ENCODE measurements at regions not wholly inside any gene's neighbourhood (a gene's known extent, or its start where the extent isn't known, plus 50 kb on each side); places are given as distances from the start of the nearest gene placed in this dataset.

DNA sequence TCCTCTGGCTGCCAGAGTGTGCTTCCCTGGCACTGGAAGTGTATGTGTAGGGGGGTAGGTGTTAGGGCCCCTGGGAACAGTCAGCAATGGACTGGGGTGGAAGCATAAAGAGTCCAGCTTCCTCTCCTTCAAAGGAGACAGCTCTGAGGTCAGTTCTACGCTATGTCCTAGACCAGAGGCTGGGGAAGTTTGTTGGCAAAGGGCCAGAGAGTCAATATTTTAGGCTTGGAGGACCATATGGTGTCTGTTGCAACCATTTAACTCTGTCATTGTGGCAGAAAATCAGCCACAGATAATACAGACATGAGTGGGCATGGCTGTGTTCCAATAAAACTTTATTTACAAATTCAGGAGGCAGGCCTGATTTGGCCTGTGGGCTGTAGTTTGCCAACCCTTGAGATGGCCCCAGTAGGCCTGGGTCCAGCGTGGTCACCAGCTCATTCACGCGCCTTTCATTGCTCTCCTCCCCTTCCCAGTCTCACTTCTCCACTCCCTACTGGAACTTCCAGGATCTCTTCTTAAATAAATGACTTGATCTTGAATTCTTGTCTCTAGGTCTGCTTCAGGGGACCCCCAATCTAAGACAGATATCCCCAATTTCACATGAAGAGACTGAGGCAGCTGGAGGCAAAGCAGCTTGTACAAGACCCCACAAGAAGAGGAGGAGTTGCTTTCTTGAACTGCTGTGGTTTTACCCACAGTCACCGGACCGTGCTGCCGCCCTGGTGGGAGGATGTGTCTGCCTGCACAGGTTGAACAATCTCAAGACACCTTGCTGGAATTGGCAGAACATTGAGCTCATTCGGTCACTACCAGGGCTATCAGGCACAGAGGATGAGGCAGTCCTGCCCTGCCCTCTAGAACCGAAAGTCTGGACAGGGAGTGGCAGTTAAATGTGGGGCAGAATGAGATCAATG lies 162.4 kb upstream of the POU3F1 start:
- Histone ChIP-seq H3K27ac (ENCODE audit: low read depth) (no peak overlapping the region), H3K4me1 (ENCODE audit: insufficient read depth) (no peaks in the 10 kb centered on the region), H3K36me3 (ENCODE audit: insufficient read depth) (no peaks in the 10 kb centered on the region), H3K4me3 (ENCODE audit: low read depth, low read length) (no peak overlapping the region)
- 88% methylated on average over 9 of the region's 9 CpGs for WGBS
- DNase-seq (ENCODE audit: extremely low spot score): no peak

GRCh38 chr1:38207906-38208305 lies 161.3 kb upstream of the POU3F1 start:
- DNase-seq (ENCODE audit: extremely low spot score): no peak
- Histone ChIP-seq H3K36me3 (ENCODE audit: insufficient read depth) (no peaks in the 10 kb centered on the region), H3K4me1 (ENCODE audit: insufficient read depth) (no peaks in the 10 kb centered on the region), H3K4me3 (ENCODE audit: low read depth, low read length) (no peak overlapping the region), H3K27ac (ENCODE audit: low read depth) (no peak overlapping the region)
- 95% methylated on average over 4 of the region's 4 CpGs for WGBS

GRCh38 chr1:38207275-38207674 lies 160.7 kb upstream of the POU3F1 start:
- no peak overlapping the region for H3K4me3 ChIP-seq (ENCODE audit: low read depth, low read length)
- H3K36me3 ChIP-seq (ENCODE audit: insufficient read depth): no peaks in the 10 kb centered on the region
- 92% methylated on average over 15 of the region's 15 CpGs for WGBS
- no peak for DNase-seq (ENCODE audit: extremely low spot score)
- no peak overlapping the region for H3K27ac ChIP-seq (ENCODE audit: low read depth)
- no peaks in the 10 kb centered on the region for H3K4me1 ChIP-seq (ENCODE audit: insufficient read depth)

DNA sequence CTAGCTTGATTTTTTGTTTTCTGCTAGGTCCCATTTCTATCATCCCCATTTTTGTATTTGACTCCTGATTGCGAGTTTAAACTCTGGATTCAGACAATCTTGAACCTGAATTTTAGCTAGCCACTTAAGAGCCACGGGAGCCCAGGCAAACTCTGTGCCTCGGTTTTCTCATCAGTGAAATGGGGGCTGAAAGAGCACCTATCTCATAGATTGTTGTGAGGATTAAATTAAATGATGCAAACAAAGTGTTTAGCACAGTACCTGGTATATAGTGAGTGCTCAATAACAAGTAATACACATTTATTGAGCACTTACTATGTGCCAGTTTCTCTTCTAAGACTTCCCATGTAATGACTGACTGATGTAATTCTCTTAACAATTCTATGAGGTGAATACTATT lies 158.1 kb upstream of the POU3F1 start:
- no peak overlapping the region for H3K27ac ChIP-seq (ENCODE audit: low read depth)
- H3K4me3 ChIP-seq (ENCODE audit: low read depth, low read length): no peak overlapping the region
- H3K36me3 ChIP-seq (ENCODE audit: insufficient read depth): no peaks in the 10 kb centered on the region
- no peak for DNase-seq (ENCODE audit: extremely low spot score)
- H3K4me1 ChIP-seq (ENCODE audit: insufficient read depth): no peaks in the 10 kb centered on the region
- WGBS: 84% methylated on average over 3 of the region's 3 CpGs

DNA sequence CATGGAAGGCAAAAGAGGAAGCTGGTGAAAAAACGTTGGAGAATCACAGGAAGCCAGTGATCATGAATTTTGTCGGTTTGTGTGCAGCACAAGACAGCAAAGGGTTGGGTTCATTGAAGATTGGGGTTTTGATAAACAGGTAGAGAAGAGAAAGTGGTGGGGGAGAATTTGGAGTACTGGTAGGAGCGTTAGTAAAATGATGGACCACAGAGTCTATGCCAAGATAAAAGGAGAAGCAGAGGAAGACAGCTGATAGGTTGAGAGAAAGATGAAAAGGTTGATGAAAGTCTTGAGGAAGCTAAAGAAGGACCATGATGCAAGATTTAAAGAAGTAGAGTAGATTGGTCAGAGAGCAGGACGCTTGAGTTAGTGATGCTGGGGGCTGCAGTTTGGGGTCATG lies 156.8 kb upstream of the POU3F1 start:
- Histone ChIP-seq H3K27ac (ENCODE audit: low read depth) (no peak overlapping the region), H3K4me3 (ENCODE audit: low read depth, low read length) (no peak overlapping the region), H3K4me1 (ENCODE audit: insufficient read depth) (no peaks in the 10 kb centered on the region), H3K36me3 (ENCODE audit: insufficient read depth) (no peaks in the 10 kb centered on the region)
- WGBS: 57% methylated on average over 4 of the region's 4 CpGs
- no peak for DNase-seq (ENCODE audit: extremely low spot score)

DNA sequence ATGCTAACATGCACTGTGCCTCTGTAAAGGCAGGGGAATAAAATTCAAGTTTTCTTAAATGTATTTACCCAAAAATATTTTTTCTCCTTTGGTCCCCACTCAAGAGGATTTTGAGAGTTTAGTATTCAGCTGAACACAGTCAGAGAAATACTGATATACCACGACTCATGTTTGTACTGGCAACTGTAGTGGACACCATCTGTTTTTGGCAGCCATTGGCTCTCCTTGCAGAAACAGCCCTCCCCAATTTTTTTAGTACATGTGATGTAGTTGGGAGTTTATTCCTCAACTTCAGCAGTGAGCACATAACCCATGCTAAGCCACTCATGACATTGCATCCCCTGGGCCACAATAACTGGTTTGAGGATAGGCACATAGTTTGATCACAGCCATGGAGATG lies 154.8 kb upstream of the POU3F1 start:
- H3K4me3 ChIP-seq (ENCODE audit: low read depth, low read length): no peak overlapping the region
- 32% methylated on average over 1 of the region's 1 CpG for WGBS
- no peak for DNase-seq (ENCODE audit: extremely low spot score)
- H3K36me3 ChIP-seq (ENCODE audit: insufficient read depth): no peaks in the 10 kb centered on the region
- no peak overlapping the region for H3K27ac ChIP-seq (ENCODE audit: low read depth)
- H3K4me1 ChIP-seq (ENCODE audit: insufficient read depth): no peaks in the 10 kb centered on the region

DNA sequence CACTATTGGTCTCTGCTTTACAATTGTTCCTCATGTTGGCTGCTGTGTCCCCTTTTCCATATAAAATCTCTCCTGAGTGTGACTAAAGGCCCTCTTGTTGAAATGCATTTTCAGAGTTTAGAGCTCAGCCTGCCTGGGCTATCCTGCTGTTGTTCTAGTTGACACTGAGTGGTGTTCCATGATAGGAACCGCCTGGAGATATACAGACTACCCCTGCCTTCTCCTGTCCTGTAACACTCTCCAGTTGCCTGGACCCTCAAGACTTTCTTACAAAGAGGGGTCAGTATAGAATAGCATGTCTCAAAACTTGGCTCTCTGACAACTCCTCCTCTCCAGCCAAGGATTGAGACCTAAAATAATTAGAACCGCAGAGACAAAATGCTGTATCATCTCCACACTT lies 152.0 kb upstream of the POU3F1 start:
- Histone ChIP-seq H3K4me3 (ENCODE audit: low read depth, low read length) (no peak overlapping the region), H3K27ac (ENCODE audit: low read depth) (no peak overlapping the region), H3K36me3 (ENCODE audit: insufficient read depth) (no peaks in the 10 kb centered on the region), H3K4me1 (ENCODE audit: insufficient read depth) (no peaks in the 10 kb centered on the region)
- no peak for DNase-seq (ENCODE audit: extremely low spot score)
- 66% methylated on average over 2 of the region's 2 CpGs for WGBS

DNA sequence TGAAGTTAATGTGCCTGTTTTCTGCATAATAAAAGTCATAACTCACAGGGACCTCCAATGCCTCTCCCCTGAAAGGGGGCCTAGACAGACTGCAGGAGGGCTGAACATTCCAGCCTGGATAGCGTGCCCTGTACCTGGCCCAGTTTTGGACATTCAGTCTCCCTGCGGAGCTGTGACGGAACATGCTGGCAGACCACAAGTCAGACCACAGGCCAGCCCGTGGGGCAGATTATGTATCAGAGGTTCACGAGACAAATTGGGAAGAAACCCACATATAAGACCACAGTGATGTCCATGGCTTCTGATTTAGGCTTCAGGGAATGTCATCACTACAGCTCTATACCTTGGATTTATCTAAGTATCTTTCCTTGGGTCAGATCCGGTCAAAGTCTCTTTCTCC lies 151.5 kb upstream of the POU3F1 start:
- Histone ChIP-seq H3K36me3 (ENCODE audit: insufficient read depth) (no peaks in the 10 kb centered on the region), H3K4me3 (ENCODE audit: low read depth, low read length) (no peak overlapping the region), H3K27ac (ENCODE audit: low read depth) (no peak overlapping the region), H3K4me1 (ENCODE audit: insufficient read depth) (no peaks in the 10 kb centered on the region)
- DNase-seq (ENCODE audit: extremely low spot score): no peak
- 85% methylated on average over 6 of the region's 6 CpGs for WGBS

- 69% methylated on average over 14 of the region's 14 CpGs for whole genome bisulfite sequencing
- DNase-seq (ENCODE audit: extremely low spot score): peak; percentile 14
- no peak overlapping the region for H3K27ac ChIP-seq (ENCODE audit: low read depth)
- no peak overlapping the region for H3K4me3 ChIP-seq (ENCODE audit: low read depth, low read length)
- no peaks in the 10 kb centered on the region for H3K4me1 ChIP-seq (ENCODE audit: insufficient read depth)
- no peaks in the 10 kb centered on the region for H3K36me3 ChIP-seq (ENCODE audit: insufficient read depth)
Measured at GRCh38 chr1:38197312-38198061, 150.9 kb upstream of the POU3F1 start.

DNA sequence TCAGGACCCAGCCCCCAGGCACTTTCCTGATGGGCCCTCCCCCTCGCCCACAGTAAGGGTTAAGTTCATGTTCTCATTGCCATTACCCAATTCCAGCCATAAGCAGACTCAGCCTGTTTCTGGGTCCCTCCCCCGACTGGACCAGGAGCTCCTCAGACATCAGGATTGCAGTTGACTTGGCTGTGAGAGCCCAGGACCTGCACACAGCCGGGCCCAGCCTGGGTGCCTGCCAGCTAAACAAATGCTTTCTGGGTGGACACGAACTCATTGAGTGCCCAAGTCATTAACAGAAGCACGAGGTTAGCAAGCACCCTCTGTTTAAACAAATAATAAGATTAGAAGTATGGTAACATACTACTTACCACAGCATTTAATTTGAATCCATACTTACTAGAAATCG lies 147.9 kb upstream of the POU3F1 start:
- no peaks in the 10 kb centered on the region for H3K4me1 ChIP-seq (ENCODE audit: insufficient read depth)
- no peaks in the 10 kb centered on the region for H3K36me3 ChIP-seq (ENCODE audit: insufficient read depth)
- H3K4me3 ChIP-seq (ENCODE audit: low read depth, low read length): no peak overlapping the region
- WGBS: 48% methylated on average over 6 of the region's 6 CpGs
- DNase-seq (ENCODE audit: extremely low spot score): no peak
- H3K27ac ChIP-seq (ENCODE audit: low read depth): no peak overlapping the region

- WGBS: 58% methylated on average over 3 of the region's 3 CpGs
- H3K27ac ChIP-seq (ENCODE audit: low read depth): no peak overlapping the region
Measured at GRCh38 chr1:38193040-38193439, 146.4 kb upstream of the POU3F1 start.

GRCh38 chr1:38191461-38191860 lies 144.9 kb upstream of the POU3F1 start:
- H3K4me1 ChIP-seq (ENCODE audit: insufficient read depth): no peaks in the 10 kb centered on the region
- 19% methylated on average over 7 of the region's 7 CpGs for WGBS
- no peaks in the 10 kb centered on the region for H3K36me3 ChIP-seq (ENCODE audit: insufficient read depth)
- DNase-seq (ENCODE audit: extremely low spot score): peak; percentile 32
- H3K4me3 ChIP-seq (ENCODE audit: low read depth, low read length): no peak overlapping the region
- no peak overlapping the region for H3K27ac ChIP-seq (ENCODE audit: low read depth)

More at GRCh38 chr1:38193040-38193439, 146.4 kb upstream of the POU3F1 start:
- H3K4me1 ChIP-seq (ENCODE audit: insufficient read depth): no peaks in the 10 kb centered on the region
- no peak overlapping the region for H3K4me3 ChIP-seq (ENCODE audit: low read depth, low read length)
- DNase-seq (ENCODE audit: extremely low spot score): no peak
- H3K36me3 ChIP-seq (ENCODE audit: insufficient read depth): no peaks in the 10 kb centered on the region

DNA sequence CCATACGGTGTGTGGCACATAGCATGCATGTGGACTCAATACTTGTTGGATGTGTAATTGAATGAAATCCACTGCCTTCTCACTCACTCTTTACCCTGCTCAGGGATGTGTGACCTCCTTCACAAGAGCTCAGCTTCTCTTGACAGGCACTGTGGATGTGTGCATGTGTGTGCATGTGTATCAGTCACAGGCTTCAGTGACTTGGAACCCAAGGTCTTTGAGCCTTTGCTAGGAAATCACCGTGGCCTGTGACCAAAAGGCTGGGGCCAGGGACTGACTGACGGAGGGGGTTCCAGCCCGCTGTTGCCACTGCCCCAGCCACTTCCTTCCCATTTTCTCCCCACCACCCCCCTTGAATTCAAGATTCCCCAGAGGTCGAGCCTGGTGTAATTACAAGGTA lies 144.4 kb upstream of the POU3F1 start:
- no peak overlapping the region for H3K27ac ChIP-seq (ENCODE audit: low read depth)
- no peaks in the 10 kb centered on the region for H3K4me1 ChIP-seq (ENCODE audit: insufficient read depth)
- H3K4me3 ChIP-seq (ENCODE audit: low read depth, low read length): no peak overlapping the region
- WGBS: 24% methylated on average over 5 of the region's 5 CpGs
- DNase-seq (ENCODE audit: extremely low spot score): no peak
- H3K36me3 ChIP-seq (ENCODE audit: insufficient read depth): no peaks in the 10 kb centered on the region

DNA sequence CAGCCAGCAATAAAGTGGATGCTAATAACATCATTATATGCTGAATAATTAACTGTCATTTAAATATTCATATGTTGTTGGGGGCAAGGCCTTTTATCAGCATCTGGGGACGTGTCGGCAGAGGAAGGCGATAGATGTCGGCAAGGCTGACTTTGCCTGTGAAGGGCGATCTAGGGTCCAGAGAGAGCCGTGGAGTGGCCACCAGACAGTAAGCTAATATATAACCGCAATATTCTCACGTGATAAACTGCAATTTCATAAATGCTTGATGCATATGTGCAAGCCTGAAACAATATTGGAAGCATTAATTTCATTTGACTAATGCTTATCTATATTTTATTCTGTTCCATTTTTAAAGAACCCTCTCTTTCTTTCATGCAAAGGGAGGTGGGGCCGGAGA lies 141.0 kb upstream of the POU3F1 start:
- no peak overlapping the region for H3K27ac ChIP-seq (ENCODE audit: low read depth)
- 91% methylated on average over 9 of the region's 9 CpGs for WGBS
- no peaks in the 10 kb centered on the region for H3K36me3 ChIP-seq (ENCODE audit: insufficient read depth)
- no peaks in the 10 kb centered on the region for H3K4me1 ChIP-seq (ENCODE audit: insufficient read depth)
- H3K4me3 ChIP-seq (ENCODE audit: low read depth, low read length): no peak overlapping the region
- no peak for DNase-seq (ENCODE audit: extremely low spot score)

Data from urinary bladder (tissue), 3 donors.